ENCODE measurements at regions not wholly inside any gene's neighbourhood (a gene's known extent, or its start where the extent isn't known, plus 50 kb on each side); places are given as distances from the start of the nearest gene placed in this dataset.

DNA sequence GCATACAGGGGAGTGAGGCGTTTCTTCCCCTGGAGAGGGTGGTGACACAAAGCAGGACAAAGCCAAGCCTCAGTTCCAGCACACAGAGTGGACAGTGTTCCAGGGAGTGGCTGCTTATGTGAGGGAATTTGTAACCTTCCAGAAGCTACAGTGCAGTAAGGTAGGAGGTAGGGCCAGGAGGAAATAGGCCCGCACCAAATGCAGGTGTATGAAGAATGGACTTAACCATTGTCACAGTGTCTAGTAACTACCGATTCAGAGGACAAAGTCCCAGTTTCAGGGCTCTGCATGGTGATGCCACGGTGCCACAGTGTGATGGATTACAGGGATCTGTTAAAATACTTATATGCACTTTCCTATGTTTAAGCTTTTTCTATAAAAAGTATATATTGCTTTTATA lies 135.3 kb downstream of the ZIC5 start:
- TF ChIP-seq, protein P1, sequence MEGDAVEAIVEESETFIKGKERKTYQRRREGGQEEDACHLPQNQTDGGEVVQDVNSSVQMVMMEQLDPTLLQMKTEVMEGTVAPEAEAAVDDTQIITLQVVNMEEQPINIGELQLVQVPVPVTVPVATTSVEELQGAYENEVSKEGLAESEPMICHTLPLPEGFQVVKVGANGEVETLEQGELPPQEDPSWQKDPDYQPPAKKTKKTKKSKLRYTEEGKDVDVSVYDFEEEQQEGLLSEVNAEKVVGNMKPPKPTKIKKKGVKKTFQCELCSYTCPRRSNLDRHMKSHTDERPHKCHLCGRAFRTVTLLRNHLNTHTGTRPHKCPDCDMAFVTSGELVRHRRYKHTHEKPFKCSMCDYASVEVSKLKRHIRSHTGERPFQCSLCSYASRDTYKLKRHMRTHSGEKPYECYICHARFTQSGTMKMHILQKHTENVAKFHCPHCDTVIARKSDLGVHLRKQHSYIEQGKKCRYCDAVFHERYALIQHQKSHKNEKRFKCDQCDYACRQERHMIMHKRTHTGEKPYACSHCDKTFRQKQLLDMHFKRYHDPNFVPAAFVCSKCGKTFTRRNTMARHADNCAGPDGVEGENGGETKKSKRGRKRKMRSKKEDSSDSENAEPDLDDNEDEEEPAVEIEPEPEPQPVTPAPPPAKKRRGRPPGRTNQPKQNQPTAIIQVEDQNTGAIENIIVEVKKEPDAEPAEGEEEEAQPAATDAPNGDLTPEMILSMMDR (IDR thresholded peaks at IDR 0.05; ENCODE audit: borderline replicate concordance, extremely low read depth, low read length, poor library complexity, severe bottlenecking), result no peak
- TF ChIP-seq EZH2 (IDR thresholded peaks at IDR 0.05; ENCODE audit: borderline replicate concordance, low read depth, low read length, severe bottlenecking), result no peak
